HG03280 (cell line): ENCODE measurements at regions not wholly inside any gene's neighbourhood (a gene's known extent, or its start where the extent isn't known, plus 50 kb on each side); places are given as distances from the start of the nearest gene placed in this dataset.
"Not testable (repeated sequence)": the region's sequence is repeated elsewhere in the genome, so short reads cannot be mapped to it uniquely, and the experiment has no call there.

Source experiments
- ATAC-seq: cut with Tn5 transposase; IDR thresholded peaks from one replicate; pipeline ENCODE4 v1.9.1; 2021; ENCODE audit warnings: mild to moderate bottlenecking, moderate library complexity; ENCODE audit not compliant: unreplicated experiment

DNA sequence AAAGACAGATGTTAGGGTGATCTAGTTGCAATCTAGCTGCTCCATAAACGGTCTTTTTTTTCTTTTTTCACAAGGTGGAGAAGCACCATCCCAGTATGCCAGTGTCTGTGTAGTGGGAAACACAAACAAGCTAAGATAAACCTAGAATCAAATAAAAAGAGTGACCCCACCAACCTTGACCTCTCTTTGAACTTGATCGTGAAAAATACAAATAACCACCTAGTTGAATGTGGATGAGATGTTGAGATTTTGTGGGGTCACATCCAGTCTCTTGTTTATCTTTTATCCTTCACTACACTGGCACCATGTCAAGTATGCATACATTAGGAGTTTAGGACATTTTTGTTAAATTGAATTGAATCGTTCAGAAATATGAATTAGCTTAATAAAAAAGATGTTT lies 194.6 kb upstream of the EYA4 start:
- ATAC-seq, result no peak

DNA sequence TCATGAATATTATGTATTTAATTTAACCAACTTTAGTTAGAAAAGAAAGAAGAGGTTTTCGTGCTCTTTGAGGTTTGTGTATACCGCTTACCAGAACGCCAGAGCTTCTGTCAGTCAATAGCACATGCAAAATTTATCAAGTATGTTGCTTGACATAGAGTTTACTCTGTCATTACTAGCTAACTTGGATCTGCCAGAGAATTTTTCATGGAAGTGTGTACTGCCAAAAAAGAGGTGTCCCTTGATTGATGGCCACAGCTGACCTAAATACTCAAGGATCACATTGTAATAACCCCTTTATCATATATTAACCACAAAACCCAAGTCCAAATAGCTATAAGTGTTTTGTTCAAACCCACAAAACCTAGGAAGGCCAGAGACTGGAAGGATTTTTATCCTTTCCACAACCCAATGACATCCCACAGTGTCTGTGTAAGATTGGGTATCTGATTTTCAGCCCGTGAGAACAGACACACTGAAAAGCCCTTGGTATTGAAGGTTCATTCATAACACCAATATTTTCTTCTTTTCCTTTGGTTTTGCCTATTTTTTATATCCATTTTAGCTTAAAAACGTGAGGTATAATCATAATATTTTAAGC lies 194.0 kb upstream of the EYA4 start:
- ATAC-seq, result no peak

DNA sequence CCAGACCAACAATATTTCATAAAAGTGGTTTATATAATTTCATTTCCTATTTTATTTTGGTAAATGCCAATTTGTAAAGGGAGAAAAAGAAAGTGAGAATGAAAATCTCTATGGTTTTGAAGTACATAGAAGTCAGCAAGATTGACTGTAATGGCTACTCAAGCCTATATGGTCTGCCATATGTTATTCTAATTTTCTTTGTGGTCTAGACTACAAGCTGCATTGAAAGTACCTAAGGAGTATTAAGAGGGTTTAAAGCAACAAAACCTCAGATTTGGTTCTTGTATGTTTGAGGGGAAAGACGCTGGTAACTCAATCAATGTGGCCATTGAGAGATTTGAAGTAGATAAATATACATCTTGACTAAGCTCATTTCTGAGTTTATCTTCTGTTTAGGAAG lies 193.5 kb upstream of the EYA4 start:
- ATAC-seq, result no peak

DNA sequence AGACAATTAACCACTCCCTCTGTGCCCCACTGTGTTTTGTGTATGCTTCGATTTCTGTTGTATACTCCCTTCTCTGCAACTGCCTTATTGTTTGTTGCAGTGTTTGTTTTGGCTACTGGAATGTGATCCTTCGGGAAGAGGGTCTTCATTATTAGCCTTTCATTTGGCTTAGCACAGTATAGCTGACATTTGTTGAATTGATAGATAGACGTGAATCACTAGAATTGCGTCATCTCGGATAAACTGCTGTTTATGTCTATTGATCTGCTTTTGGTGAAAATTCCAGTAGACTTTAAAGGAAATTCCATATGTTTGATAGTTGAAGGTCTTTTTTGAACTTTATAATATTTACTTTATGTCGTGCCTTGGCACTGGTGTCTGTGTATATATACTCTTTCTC lies 189.9 kb upstream of the EYA4 start:
- ATAC-seq, result no peak

DNA sequence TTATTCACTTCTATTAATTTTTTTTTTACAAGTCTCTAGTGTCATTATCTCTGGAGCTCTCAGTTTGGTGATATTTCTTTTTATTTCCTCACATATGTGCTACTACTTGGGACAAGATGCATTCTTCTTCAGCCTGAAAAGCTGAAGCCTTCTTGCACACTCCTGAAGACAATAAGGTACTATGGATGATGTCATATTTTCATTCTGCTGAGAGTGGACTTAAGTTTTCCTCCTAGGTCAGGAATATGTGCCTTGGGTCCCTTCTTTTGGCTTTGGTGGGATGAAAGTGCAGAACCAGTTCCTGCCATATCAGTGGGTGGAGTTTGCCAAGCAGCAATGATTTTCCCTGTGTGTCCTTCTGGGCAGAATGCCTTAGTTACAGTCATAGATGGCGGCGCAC lies 188.7 kb upstream of the EYA4 start:
- ATAC-seq, result no peak

DNA sequence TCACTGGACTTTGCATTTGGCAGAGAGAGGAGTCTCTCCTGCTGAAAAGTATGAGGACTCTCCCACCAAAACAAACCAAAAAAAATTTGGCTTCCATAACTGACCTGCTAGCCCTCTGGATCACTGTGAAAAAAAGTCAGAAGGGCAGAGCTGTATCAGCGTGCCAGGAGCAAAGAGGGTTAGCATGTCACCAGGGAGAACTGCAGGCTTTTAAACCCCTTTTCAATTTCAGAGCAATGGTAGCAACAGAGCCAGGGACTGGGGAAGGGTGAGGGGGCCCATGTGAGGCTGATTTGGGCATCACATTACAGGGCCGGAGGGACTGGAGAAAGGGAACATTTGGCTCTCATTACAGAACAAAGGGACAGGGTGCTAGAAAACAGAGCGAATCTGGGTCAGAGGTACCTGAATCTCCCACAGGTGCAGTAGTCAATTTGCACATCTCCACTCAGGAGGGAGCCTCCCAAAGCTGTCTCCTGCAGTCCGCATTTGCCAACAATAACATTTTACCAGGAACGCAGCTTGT lies 185.7 kb upstream of the EYA4 start:
- no peak for ATAC-seq

DNA sequence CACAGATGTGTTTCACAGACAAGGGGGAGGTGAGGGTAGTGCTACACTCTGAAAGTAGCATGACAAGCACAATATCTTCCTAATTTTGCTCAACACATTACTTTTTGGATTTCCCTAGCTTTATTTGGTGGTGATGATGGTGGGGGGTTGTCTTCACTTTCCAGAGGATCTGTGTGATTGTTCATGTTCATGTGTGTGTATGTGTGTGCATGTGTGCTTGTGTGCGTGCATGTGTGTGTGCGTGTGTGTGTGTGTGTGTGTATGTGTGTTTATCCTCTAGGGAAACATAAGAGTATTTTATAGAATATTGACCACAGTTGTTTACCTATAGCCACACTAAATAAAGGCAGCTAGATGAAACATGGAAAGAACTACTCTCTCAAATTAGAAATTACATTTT lies 183.8 kb upstream of the EYA4 start:
- no peak for ATAC-seq

DNA sequence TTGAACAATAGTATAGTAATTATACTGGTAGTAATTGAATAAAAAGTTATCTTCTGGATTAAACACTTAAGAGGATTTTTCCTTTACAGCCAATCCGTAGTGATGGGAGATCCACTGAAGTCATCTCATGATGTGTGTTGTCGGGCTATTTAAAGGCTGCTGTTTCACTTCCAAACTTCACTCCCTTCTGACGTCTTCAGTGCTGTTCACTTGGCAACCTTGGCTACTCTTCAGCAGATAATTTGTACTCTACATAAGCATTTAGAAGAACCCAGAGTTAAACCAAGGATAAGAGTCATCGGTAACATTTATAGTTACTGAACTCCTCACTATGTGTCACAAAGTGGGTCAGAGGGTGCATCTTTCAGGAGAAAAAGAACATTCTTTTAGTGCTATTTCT lies 179.1 kb upstream of the EYA4 start:
- no peak for ATAC-seq

DNA sequence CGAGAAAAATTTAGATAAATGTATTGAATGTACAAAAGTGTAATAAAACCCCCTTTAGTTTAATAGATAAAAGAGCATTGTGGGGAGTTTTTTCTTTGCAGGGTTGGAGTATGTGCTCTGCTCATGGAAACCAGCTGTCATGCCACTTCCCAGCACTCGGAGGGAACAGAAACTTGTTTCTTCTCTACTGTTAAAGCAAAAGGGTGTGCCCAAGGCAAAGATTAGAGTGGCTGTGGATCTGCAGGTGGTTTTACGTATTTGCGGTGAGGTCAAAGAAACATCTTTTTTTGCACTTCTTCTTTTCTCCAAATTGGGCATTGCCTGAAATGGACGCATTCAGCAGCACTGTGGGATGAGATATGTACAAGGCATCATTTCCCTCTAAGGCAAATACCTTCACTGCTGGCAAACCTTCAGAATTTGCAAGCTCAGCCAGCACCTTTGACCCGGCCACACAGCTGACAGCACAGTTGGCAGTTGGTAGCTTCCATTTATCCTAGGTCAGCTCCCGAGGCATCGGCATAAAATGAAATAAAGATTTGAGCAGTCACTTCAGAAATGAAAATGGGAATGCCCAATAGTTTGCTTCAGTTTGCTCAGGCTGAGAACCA lies 178.4 kb upstream of the EYA4 start:
- ATAC-seq, result no peak

DNA sequence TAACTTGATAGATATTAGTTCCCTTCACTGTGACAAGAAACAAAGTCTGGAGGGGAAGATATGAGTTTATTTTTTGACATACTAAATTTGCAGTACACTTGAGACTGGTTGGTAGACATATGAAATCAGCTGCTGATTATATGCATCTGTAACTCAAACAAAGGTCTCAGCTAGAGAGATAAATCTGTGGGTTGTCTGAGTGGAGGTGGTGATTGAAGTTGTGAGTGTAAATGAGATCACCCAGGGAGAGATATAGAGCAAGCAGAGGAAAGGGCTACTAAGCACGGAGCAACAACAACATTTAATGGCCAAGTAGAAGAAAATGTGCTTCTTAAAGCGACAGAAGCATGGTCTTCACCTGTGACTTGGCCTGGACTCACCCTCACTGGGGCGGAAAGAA lies 173.2 kb upstream of the EYA4 start:
- ATAC-seq, result no peak

DNA sequence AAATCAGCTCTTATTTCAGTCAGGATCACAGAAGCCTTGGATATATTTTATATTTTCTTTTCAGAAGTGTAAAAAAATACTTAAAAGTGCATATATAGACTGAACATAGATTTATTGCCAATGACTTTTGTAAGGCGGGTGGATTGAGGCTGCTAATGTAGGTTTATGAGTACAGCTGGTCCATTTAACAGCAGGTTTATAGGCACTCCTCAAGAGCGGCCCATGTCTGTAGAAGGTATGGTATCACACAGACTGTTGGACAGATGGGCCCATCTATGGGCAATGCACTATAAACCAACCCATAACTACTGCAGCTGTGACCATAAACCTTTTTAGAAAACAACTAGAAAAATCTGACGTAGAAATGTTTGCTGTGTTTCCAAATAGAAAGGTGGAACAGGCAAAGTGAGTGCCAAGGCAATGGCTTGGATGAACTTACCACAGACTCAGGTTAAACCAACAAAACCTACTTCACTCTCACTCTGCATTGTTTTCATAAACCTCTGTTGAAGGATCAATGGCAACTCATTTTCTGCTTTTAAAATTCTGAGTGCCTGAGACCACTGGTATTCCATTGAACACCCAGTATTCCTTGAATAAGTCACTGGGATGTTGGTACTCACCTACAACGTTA lies 170.6 kb upstream of the EYA4 start:
- no peak for ATAC-seq

DNA sequence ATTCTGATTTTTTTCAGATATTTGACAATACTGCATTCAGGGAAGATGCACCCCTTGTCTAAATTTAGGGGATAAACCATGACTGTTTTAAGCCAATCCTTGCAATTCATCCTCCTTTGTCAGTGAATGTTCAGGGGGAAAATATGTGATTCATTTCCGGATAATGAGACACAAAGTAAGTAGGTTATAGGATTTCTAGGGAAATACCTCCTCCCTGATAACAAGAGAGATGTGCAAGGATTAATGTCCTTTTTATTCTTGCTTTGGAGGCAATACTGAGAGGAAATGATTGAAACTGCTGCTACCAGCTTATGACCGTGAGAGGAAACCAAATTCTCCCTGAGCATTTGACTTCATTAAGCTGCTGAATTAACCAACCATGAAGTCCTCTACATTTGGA lies 161.3 kb upstream of the EYA4 start:
- no peak for ATAC-seq

DNA sequence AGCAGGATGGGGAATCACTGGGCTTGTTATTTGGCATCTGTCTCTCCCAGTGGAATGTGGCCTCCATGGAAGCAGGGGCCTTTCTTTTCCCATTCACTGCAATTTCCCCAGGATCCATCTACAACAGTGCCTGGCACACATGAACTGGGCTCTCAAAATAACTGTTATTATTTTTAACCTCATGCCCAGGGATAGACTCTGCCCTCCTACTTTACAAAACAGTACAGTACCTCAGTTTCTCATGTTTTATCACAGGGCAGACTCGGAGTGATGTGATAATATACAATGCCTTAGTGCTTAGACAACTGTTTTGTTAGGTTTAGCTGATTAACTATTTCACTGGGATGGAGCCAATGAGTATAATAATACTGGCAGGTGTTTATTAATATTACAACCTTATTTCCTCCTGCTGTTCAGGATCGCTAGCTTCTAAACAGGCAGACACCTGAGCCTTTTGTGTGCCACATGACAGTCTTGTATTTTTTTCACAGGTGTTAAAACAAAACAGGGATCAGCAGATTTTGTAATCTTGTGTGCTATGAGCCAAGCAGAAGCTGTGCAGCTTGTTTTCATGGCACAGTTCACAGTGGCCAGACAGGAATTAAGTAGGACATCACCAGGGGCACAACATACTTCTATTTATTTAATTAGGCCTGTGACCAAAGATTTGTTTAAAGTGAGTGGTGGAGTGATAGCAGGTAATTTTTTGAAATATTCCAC lies 157.7 kb upstream of the EYA4 start:
- no peak for ATAC-seq

DNA sequence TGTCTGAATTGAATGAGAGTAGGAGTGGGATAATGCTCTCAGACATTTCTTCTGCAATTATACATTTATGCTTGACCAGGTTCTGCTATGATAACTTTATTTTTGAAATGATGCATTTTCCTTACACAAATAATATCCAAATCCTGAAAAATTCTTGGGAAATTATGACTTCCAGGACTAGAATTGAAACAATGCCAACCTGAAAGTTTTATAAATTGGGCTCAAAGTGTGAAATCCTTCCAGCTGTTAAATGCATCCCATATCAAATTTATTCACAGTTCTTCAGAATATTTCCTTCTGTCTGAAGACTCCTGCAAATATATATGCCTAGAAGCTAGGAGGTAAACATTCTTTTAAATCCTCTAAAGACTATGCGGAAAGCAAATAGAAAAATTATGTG lies 155.7 kb upstream of the EYA4 start:
- no peak for ATAC-seq

DNA sequence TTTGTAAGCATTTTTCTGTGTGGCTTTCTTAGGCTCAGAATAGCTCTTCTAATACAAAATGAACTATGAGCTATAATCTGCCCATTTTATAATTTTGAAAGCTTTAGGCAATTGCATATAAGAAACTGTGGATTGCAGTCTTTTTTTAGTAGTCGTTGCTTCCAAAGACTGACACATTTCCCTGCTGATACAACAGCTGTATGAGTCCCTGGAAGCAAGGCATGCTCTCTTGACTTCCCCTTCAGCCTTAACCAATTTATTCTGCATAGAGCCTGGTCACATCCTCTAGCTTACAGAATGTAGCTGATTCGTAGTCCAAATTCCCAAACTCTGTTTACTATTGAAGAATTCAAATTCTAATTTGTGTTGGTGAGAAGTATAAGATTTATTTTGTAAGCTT lies 155.3 kb upstream of the EYA4 start:
- no peak for ATAC-seq

DNA sequence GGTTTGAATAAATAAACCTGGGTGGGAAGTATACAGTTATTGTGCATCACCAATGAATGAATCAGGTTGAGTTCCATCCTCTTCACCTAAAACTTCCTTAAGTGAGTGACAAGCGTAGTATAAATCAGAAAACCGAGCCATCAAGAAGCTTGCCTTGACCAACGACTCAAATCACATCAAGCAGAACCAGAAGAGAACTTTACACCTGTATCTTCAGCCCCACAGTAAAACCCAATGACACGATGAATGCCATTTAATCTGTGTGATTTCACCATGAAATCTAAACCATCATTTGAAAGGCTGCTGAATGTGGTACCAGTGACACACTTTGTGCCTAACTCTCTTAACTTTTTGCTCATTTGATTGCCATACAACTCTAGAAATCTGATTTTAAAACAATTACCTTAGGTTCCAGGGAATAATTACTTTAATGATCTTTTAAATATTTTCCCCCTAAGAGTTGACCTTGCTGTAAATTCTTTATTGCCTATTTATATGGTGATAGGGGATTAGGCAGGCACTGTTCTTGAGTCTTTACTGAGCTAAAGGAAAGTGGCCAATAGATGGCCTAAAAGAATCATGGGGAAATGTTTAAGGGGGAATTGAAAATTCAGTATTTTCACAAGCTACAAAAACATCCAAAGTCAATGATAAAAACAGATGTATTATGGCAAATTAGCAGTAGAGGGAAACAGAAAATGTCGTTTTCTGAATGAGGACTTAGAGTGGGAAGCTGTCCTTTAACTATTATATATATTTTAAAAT lies 152.0 kb upstream of the EYA4 start:
- ATAC-seq, result no peak

DNA sequence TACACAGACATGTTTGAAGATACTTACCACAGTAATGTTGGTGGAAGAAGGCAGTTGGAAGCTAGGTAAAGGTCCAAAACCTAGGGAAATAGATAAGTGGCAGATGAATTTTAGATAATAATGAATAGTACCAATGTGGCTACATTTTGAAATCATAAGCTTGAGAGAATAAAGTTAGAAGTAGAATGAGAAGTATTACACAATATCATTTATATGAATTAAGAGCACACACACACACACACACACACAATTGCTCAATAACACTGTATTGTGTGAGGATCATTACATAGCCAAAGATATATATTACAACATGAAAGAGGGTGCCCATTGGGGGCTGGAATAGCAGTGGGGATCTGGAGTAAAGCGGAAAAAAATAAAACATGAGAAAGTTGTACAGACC lies 149.0 kb upstream of the EYA4 start:
- ATAC-seq, result no peak

DNA sequence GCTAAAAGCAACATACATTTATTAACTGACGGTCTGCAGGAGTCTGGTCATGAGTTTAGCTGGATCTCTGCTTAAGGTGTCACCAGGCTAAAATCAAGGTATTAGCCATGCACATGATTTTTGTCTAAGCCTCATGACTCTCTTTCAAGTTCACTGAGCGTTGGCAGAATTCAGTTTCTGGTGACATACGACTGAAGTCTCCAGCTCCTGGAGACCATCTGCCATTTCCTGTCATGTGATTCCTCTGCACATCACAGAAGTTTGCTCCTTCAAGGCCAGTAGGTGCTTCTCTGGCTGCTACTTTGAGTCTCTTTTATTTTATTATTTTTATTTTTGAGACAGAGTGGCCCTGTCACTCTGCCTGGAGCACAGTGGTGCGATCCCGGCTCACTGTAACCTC lies 148.4 kb upstream of the EYA4 start:
- no peak for ATAC-seq

DNA sequence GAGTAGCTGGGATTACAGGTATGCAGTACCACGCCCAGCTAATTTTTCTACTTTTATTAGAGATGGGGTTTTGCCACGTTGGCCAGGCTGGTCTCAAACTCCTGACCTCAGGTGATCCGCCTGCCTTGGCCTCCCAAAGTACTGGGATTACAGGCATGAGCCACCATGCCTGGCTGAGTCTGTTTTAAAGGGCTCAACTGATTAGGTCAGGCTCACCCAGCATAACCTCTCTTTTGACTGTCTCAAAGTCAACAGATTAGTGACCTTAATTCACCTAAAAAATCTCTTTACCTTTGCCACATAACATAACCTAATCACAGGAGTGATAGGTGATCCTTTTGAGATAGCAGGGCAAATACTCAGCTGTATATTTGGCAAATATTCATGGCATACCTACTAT lies 147.9 kb upstream of the EYA4 start:
- not testable (repeated sequence) for ATAC-seq

DNA sequence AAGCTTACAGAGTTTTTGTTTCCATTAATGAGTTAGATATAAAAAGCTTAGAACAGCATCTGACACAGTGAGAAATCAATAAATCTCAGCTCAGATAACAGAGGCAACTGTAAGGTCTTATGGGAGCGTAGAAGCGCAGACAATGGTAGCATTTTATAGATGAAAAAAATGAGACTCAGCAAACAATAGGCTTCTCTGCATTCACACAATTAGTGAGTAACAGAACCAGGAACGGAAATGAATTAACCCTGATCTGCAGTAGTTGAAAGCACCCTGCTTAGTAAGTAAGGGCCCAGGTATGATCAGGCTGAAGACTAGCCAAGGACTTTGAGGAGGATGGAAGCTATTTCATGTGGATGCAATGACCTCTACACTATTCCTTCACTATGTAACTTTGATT lies 147.2 kb upstream of the EYA4 start:
- ATAC-seq, result no peak

DNA sequence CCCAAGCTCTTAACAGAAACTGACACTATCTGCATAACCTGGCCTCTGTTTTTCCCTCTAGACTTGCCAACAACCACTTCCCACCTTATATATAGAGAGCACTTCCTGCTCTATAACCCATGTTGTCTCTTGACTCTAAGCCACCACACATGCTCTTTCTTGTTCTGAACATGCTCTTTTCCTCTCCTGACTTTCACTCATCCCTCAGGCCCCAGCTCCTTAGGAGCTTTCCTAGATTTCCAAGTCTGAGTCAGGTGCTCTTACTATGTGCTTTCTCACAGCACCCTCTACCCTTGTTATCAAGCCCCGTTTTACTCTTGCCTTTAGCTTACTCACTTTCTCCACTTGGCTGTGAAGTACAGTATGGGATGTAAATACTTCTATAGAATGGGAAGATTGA lies 143.9 kb upstream of the EYA4 start:
- ATAC-seq, result no peak
